Liver (tissue), 8 donors: ENCODE measurements at regions not wholly inside any gene's neighbourhood (a gene's known extent, or its start where the extent isn't known, plus 50 kb on each side); places are given as distances from the start of the nearest gene placed in this dataset.

ENCODE experiments used
- DNase-seq: peaks from one replicate; pipeline ENCODE4 v3.0.0-alpha.2; 2017; ENCODE audit warnings: low spot score
- H3K27ac ChIP-seq, 2 donors: one replicate each; pipeline ENCODE4 v1.7.0; 2013; ENCODE audit warnings: inconsistent platforms in 2 of 2, low read length in 2 of 2, control low read depth in 1 of 2, low read depth in 1 of 2, mild to moderate bottlenecking in 1 of 2
- H3K27me3 ChIP-seq, 4 donors: one replicate each; pipeline versions ENCODE4 v1.6.1 to v1.7.0; 2013; ENCODE audit warnings: low read length in 3 of 4, inconsistent platforms in 1 of 4, mild to moderate bottlenecking in 1 of 4, moderate library complexity in 1 of 4; ENCODE audit not compliant: control insufficient read depth in 4 of 4, insufficient read depth in 4 of 4
- H3K36me3 ChIP-seq, 4 donors: one replicate each; pipeline versions ENCODE4 v1.6.1 to v1.7.0; 2013; ENCODE audit warnings: low read length in 3 of 4, mild to moderate bottlenecking in 3 of 4, low read depth in 1 of 4, moderate library complexity in 1 of 4; ENCODE audit not compliant: control insufficient read depth in 4 of 4, insufficient read depth in 3 of 4
- H3K4me1 ChIP-seq, 4 donors: one replicate each; pipeline versions ENCODE4 v1.6.1 to v1.7.0; 2013; ENCODE audit warnings: low read length in 3 of 4, mild to moderate bottlenecking in 3 of 4, moderate library complexity in 1 of 4; ENCODE audit not compliant: control insufficient read depth in 4 of 4, insufficient read depth in 4 of 4
- H3K4me3 ChIP-seq, 3 donors: one replicate each; pipeline versions ENCODE4 v1.6.1 to v1.7.0; 2013; ENCODE audit warnings: low read length in 3 of 3, control low read depth in 1 of 3, low read depth in 1 of 3, mild to moderate bottlenecking in 1 of 3
- H3K9ac ChIP-seq, 2 donors: one replicate each; pipeline ENCODE4 v1.7.0; 2013; ENCODE audit warnings: low read length in 2 of 2, mild to moderate bottlenecking in 2 of 2, moderate library complexity in 2 of 2, control low read depth in 1 of 2, low read depth in 1 of 2
- H3K9me3 ChIP-seq, 4 donors: one replicate each; pipeline versions ENCODE4 v1.6.1 to v1.7.0; 2013; ENCODE audit warnings: low read length in 3 of 4; ENCODE audit not compliant: control insufficient read depth in 4 of 4
- ATF3 ChIP-seq: IDR thresholded peaks from 2 replicates; pipeline ENCODE4 v1.6.1; 2016; ENCODE audit warnings: antibody characterized with exemption
- CTCF ChIP-seq: fragments of 150-350 bp; IDR thresholded peaks from 2 replicates; pipeline ENCODE4 v1.5.1; 2017; ENCODE audit warnings: improper control_type of control experiment, low read depth, low read length; ENCODE audit not compliant: missing input control
- EGR1 ChIP-seq, 2 donors: IDR thresholded peaks; 2 replicates each; pipeline ENCODE4 v1.6.1; 2016 to 2018; ENCODE audit warnings: antibody characterized with exemption in 2 of 2, low read depth in 2 of 2
- FOXA1 ChIP-seq: IDR thresholded peaks from 2 replicates; pipeline ENCODE4 v1.6.1; 2016; ENCODE audit warnings: antibody characterized with exemption
- HNF4A ChIP-seq, 2 donors: conservative IDR thresholded peaks; 2 replicates each; pipeline ENCODE4 v1.6.1; 2016; ENCODE audit warnings: antibody characterized with exemption in 2 of 2, mild to moderate bottlenecking in 2 of 2
- HNF4G ChIP-seq: IDR thresholded peaks from 2 replicates; pipeline ENCODE4 v1.6.1; 2016; ENCODE audit warnings: antibody characterized with exemption
- JUND ChIP-seq, 2 donors: IDR thresholded peaks; 2 replicates each; pipeline ENCODE4 v1.6.1; 2016; ENCODE audit warnings: antibody characterized with exemption in 2 of 2
- MAX ChIP-seq: IDR thresholded peaks from 2 replicates; pipeline ENCODE4 v1.6.1; 2016; ENCODE audit warnings: antibody characterized with exemption
- NR2F2 ChIP-seq: IDR thresholded peaks from 2 replicates; pipeline ENCODE4 v1.6.1; 2016; ENCODE audit warnings: antibody characterized with exemption
- REST ChIP-seq: IDR thresholded peaks from 2 replicates; pipeline ENCODE4 v1.6.1; 2016; ENCODE audit warnings: antibody characterized with exemption, mild to moderate bottlenecking
- SP1 ChIP-seq: IDR thresholded peaks from 2 replicates; pipeline ENCODE4 v1.6.1; 2018; ENCODE audit warnings: antibody characterized with exemption, mild to moderate bottlenecking
- TAF1 ChIP-seq: conservative IDR thresholded peaks from 2 replicates; pipeline ENCODE4 v1.6.1; 2016; ENCODE audit warnings: antibody characterized with exemption, mild to moderate bottlenecking
- YY1 ChIP-seq: IDR thresholded peaks from 2 replicates; pipeline ENCODE4 v1.6.1; 2016; ENCODE audit warnings: antibody characterized with exemption, mild to moderate bottlenecking
- WGBS: extraction: QIAGEN DNeasy Blood & Tissue Kit; methylation state at CpG from one replicate; pipeline ENCODE4 v1.1.7; 2013; 5-methylcytosine and 5-hydroxymethylcytosine counted together
- donor health status: healthy.
- donor health status: healthy.
- donor health status: healthy.
- donor health status: healthy.
- donor health status: healthy.

GRCh38 chr4:19372390-19372789, 879.3 kb upstream of the SLIT2 start:
- WGBS, result 94% methylated on average over 2 of the region's 2 CpGs
- no peak for DNase-seq
- peaks cover 0 to 2% (median 0%) of the 10 kb centered on the region in 4 donors for H3K27me3 ChIP-seq

GRCh38 chr4:19368800-19369199, 882.9 kb upstream of the SLIT2 start:
- Histone ChIP-seq H3K36me3 (no peaks in the 10 kb centered on the region), H3K9ac (no peak overlapping the region), H3K4me1 (no peaks in the 10 kb centered on the region), H3K27me3 (no peaks in the 10 kb centered on the region), H3K4me3 (no peak overlapping the region), H3K27ac (no peak overlapping the region), H3K9me3 (no peaks in the 10 kb centered on the region)
- WGBS, result 72% methylated on average over 3 of the region's 3 CpGs
- no peak for DNase-seq
- TF ChIP-seq SP1, result no peak
- TF ChIP-seq TAF1, result no peak
- no peak for TF ChIP-seq YY1
- TF ChIP-seq REST, result no peak
- TF ChIP-seq HNF4G, result no peak
- no peak for TF ChIP-seq ATF3
- TF ChIP-seq CTCF, result no peak
- TF ChIP-seq JUND (IDR thresholded peaks at IDR 0.05), result no peak

More at GRCh38 chr4:19372390-19372789, 879.3 kb upstream of the SLIT2 start:
- Histone ChIP-seq H3K9me3 (no peaks in the 10 kb centered on the region), H3K36me3 (no peaks in the 10 kb centered on the region), H3K9ac (no peak overlapping the region), H3K4me3 (no peak overlapping the region), H3K4me1 (no peaks in the 10 kb centered on the region), H3K27ac (no peak overlapping the region)
- TF ChIP-seq CTCF (no peak), FOXA1 (no peak), ATF3 (no peak), NR2F2 (no peak), REST (no peak), MAX (no peak), EGR1 (IDR thresholded peaks at IDR 0.05; ENCODE audit: low read depth in 2 of 2) (no peak), HNF4A (conservative IDR thresholded peaks at IDR 0.05) (no peak)
